HG03354 (cell line): ENCODE measurements at regions not wholly inside any gene's neighbourhood (a gene's known extent, or its start where the extent isn't known, plus 50 kb on each side); places are given as distances from the start of the nearest gene placed in this dataset.
"Not testable (repeated sequence)": the region's sequence is repeated elsewhere in the genome, so short reads cannot be mapped to it uniquely, and the experiment has no call there.

Experiments used
- ATAC-seq: cut with Tn5 transposase; IDR thresholded peaks from one replicate; pipeline ENCODE4 v1.9.1; 2021; ENCODE audit warnings: mild to moderate bottlenecking; ENCODE audit not compliant: unreplicated experiment, poor library complexity, severe bottlenecking

GRCh38 chr16:26688105-26688504, 378.6 kb upstream of the C16orf82 start:
- ATAC-seq, result no peak

- no peak for ATAC-seq
These were observed 378.0 kb upstream of the C16orf82 start for GRCh38 chr16:26688699-26689098.

- ATAC-seq, result no peak
These were observed 374.1 kb upstream of the C16orf82 start for GRCh38 chr16:26692658-26693057.

- ATAC-seq, result no peak
These were observed 368.9 kb upstream of the C16orf82 start for GRCh38 chr16:26697807-26698206.

- ATAC-seq, result no peak
These were observed 366.5 kb upstream of the C16orf82 start for GRCh38 chr16:26700250-26700649.

GRCh38 chr16:26701243-26701886, 365.4 kb upstream of the C16orf82 start:
- ATAC-seq, result peak; percentile 48

GRCh38 chr16:26705346-26705745, 361.4 kb upstream of the C16orf82 start:
- no peak for ATAC-seq

GRCh38 chr16:26708428-26708827, 358.3 kb upstream of the C16orf82 start:
- no peak for ATAC-seq

- ATAC-seq, result no peak
These were observed 357.6 kb upstream of the C16orf82 start for GRCh38 chr16:26709175-26709574.

- ATAC-seq, result no peak
These were observed 357.0 kb upstream of the C16orf82 start for GRCh38 chr16:26709754-26710153.

GRCh38 chr16:26710450-26710849, 356.3 kb upstream of the C16orf82 start:
- no peak for ATAC-seq

GRCh38 chr16:26712876-26713275, 353.9 kb upstream of the C16orf82 start:
- ATAC-seq, result no peak

GRCh38 chr16:26715969-26716368, 350.8 kb upstream of the C16orf82 start:
- no peak for ATAC-seq

- no peak for ATAC-seq
These were observed 348.9 kb upstream of the C16orf82 start for GRCh38 chr16:26717826-26718225.

- ATAC-seq, result no peak
These were observed 345.4 kb upstream of the C16orf82 start for GRCh38 chr16:26721290-26721689.

- not testable (repeated sequence) for ATAC-seq
These were observed 344.8 kb upstream of the C16orf82 start for GRCh38 chr16:26721957-26722356.

- no peak for ATAC-seq
These were observed 342.5 kb upstream of the C16orf82 start for GRCh38 chr16:26724189-26724588.

- no peak for ATAC-seq
These were observed 338.9 kb upstream of the C16orf82 start for GRCh38 chr16:26727848-26728247.

GRCh38 chr16:26729951-26730541, 336.7 kb upstream of the C16orf82 start:
- no peak for ATAC-seq

- no peak for ATAC-seq
These were observed 335.0 kb upstream of the C16orf82 start for GRCh38 chr16:26731729-26732128.

GRCh38 chr16:26733710-26734109, 333.0 kb upstream of the C16orf82 start:
- ATAC-seq, result no peak

GRCh38 chr16:26735521-26735920, 331.2 kb upstream of the C16orf82 start:
- ATAC-seq, result no peak
